ENCODE measurements at regions not wholly inside any gene's neighbourhood (a gene's known extent, or its start where the extent isn't known, plus 50 kb on each side); places are given as distances from the start of the nearest gene placed in this dataset.

GRCh38 chr12:111084158-111084557, 163.8 kb upstream of the MYL2 start:
- Histone ChIP-seq H3K9me3 (replicated peaks) (no peaks in the 10 kb centered on the region), H3K36me3 (no peaks in the 10 kb centered on the region), H3K27me3 (ENCODE audit: low read depth) (peaks cover 81% of the 10 kb centered on the region), H3K27ac (replicated peaks) (no peak overlapping the region), H3K4me3 (no peak overlapping the region), H3K4me1 (no peaks in the 10 kb centered on the region)
- DNase-seq = no peak
- TF ChIP-seq, protein P1, sequence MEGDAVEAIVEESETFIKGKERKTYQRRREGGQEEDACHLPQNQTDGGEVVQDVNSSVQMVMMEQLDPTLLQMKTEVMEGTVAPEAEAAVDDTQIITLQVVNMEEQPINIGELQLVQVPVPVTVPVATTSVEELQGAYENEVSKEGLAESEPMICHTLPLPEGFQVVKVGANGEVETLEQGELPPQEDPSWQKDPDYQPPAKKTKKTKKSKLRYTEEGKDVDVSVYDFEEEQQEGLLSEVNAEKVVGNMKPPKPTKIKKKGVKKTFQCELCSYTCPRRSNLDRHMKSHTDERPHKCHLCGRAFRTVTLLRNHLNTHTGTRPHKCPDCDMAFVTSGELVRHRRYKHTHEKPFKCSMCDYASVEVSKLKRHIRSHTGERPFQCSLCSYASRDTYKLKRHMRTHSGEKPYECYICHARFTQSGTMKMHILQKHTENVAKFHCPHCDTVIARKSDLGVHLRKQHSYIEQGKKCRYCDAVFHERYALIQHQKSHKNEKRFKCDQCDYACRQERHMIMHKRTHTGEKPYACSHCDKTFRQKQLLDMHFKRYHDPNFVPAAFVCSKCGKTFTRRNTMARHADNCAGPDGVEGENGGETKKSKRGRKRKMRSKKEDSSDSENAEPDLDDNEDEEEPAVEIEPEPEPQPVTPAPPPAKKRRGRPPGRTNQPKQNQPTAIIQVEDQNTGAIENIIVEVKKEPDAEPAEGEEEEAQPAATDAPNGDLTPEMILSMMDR (IDR thresholded peaks at IDR 0.05; ENCODE audit: borderline replicate concordance) = no peak
- intact Hi-C loops (cut with micrococcal nuclease) = no loop called here

DNA sequence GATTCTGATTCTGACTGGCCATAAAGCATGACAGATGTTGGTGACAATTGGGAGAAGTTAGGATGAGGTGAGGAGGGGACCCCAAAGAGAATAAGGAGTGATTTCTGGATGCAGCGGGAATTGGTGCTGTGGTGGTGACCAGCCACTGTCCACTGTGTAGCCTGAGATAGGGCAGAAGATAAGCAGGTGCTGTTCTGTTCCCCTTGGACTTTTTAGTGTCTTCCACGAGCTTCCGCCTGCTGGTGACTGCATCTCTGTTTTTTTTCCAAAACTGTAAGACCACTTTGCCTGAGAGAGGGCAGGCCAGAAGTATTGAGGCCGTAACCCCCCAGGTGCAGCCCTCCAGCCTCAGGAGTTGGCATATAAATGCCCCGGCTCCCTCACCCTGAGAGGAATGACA, 161.2 kb upstream of the MYL2 start:
- Histone ChIP-seq H3K4me1 (no peaks in the 10 kb centered on the region), H3K27ac (replicated peaks) (no peak overlapping the region), H3K4me3 (no peak overlapping the region), H3K27me3 (ENCODE audit: low read depth) (peaks cover 68% of the 10 kb centered on the region), H3K9me3 (replicated peaks) (no peaks in the 10 kb centered on the region), H3K36me3 (no peaks in the 10 kb centered on the region)
- intact Hi-C loops (cut with micrococcal nuclease) = no loop called here
- DNase-seq = no peak
- TF ChIP-seq, protein P1 (IDR thresholded peaks at IDR 0.05; ENCODE audit: borderline replicate concordance) = no peak

DNA sequence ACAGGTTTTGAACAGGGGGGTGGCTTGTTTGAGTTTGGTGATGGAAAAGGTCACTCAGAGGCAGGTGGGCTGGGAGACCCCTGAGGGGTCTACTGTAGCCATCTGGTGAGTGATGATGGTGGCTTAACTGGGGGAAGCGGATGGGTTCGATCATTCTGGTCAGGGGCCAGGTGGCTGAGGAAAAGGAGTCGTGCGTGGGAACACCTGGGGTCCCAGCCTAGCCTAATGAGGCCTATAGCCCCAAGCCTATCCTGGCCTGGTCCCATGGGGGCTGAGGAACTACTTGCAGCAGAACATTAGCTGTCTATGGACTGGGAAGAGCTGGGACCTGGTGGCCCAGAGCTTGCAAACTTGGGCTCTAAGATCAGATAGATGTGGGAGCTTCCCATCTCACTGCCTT, 158.4 kb upstream of the MYL2 start:
- no peak for DNase-seq
- TF ChIP-seq, protein P1 (IDR thresholded peaks at IDR 0.05; ENCODE audit: borderline replicate concordance) = no peak

GRCh38 chr12:111076611-111077451, 156.5 kb upstream of the MYL2 start:
- Histone ChIP-seq H3K9me3 (replicated peaks) (peaks cover 9% of the 10 kb centered on the region), H3K4me3 (no peak overlapping the region), H3K27me3 (ENCODE audit: low read depth) (peaks cover 68% of the 10 kb centered on the region), H3K27ac (replicated peaks) (no peak overlapping the region), H3K36me3 (no peaks in the 10 kb centered on the region), H3K4me1 (no peaks in the 10 kb centered on the region)
- DNase-seq = no peak
- intact Hi-C loops (cut with micrococcal nuclease) = no loop called here
- TF ChIP-seq, protein P1 (IDR thresholded peaks at IDR 0.05; ENCODE audit: borderline replicate concordance) = no peak

More for the DNA sequence above, 158.4 kb upstream of the MYL2 start:
- Histone ChIP-seq H3K36me3 (no peaks in the 10 kb centered on the region), H3K4me1 (no peaks in the 10 kb centered on the region), H3K27ac (replicated peaks) (no peak overlapping the region), H3K9me3 (replicated peaks) (no peaks in the 10 kb centered on the region), H3K4me3 (no peak overlapping the region), H3K27me3 (ENCODE audit: low read depth) (peaks cover 72% of the 10 kb centered on the region)
- intact Hi-C loops (cut with micrococcal nuclease) = no loop called here

- TF ChIP-seq, protein P1 (IDR thresholded peaks at IDR 0.05; ENCODE audit: borderline replicate concordance) = no peak
- Histone ChIP-seq H3K4me1 (no peaks in the 10 kb centered on the region), H3K36me3 (no peaks in the 10 kb centered on the region), H3K27me3 (ENCODE audit: low read depth) (peaks cover 61% of the 10 kb centered on the region), H3K27ac (replicated peaks) (no peak overlapping the region), H3K9me3 (replicated peaks) (peaks cover 12% of the 10 kb centered on the region), H3K4me3 (no peak overlapping the region)
- no peak for DNase-seq
- intact Hi-C loops (cut with micrococcal nuclease) = no loop called here
These were observed 155.8 kb upstream of the MYL2 start for GRCh38 chr12:111076199-111076598.

Data from left ventricle myocardium inferior (tissue), 1 donor.